Esophagus squamous epithelium (tissue), 4 donors: ENCODE measurements at regions not wholly inside any gene's neighbourhood (a gene's known extent, or its start where the extent isn't known, plus 50 kb on each side); places are given as distances from the start of the nearest gene placed in this dataset.

Experiments
- POLR2A ChIP-seq, 4 donors: fragments of 450-650 bp; IDR thresholded peaks; one replicate each; pipeline ENCODE4 v1.6.1; 2017; ENCODE audit warnings: antibody characterized with exemption in 4 of 4, mild to moderate bottlenecking in 4 of 4, moderate library complexity in 3 of 4
- TF ChIP-seq, protein P1 (sequence below), 6 experiments: fragments of 450-650 bp in 4 of 6; fragments of 200-600 bp in 2 of 6; sonication (generic) in 2 of 6; IDR thresholded peaks; one replicate each; pipeline ENCODE4 v1.5.1; 2016 to 2019; ENCODE audit warnings: antibody characterized with exemption in 6 of 6, mild to moderate bottlenecking in 4 of 6, moderate library complexity in 4 of 6

DNA sequence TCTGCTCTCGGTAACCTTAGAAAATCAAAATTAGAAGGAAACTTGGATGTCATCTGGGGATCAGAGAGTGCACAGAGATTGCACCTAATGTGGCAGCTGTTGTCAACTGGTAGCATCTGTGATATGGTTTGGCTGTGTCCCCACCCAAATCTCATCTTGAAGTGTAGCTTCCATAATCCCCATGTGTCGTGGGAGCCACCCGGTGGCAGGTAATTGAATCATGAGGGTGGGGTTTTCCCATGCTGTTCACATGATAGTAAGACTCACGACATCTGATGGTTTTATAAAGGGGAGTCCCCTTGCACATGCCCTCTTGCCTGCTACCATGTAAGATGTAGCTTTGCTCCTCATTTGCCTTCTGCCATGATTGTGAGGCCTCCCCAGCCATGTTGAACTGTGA lies 127.7 kb upstream of the SRRM4 start:
- TF ChIP-seq, protein P1, sequence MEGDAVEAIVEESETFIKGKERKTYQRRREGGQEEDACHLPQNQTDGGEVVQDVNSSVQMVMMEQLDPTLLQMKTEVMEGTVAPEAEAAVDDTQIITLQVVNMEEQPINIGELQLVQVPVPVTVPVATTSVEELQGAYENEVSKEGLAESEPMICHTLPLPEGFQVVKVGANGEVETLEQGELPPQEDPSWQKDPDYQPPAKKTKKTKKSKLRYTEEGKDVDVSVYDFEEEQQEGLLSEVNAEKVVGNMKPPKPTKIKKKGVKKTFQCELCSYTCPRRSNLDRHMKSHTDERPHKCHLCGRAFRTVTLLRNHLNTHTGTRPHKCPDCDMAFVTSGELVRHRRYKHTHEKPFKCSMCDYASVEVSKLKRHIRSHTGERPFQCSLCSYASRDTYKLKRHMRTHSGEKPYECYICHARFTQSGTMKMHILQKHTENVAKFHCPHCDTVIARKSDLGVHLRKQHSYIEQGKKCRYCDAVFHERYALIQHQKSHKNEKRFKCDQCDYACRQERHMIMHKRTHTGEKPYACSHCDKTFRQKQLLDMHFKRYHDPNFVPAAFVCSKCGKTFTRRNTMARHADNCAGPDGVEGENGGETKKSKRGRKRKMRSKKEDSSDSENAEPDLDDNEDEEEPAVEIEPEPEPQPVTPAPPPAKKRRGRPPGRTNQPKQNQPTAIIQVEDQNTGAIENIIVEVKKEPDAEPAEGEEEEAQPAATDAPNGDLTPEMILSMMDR (IDR thresholded peaks at IDR 0.05) = no peak
- TF ChIP-seq POLR2A (IDR thresholded peaks at IDR 0.05) = no peak
